ENCODE measurements at regions not wholly inside any gene's neighbourhood (a gene's known extent, or its start where the extent isn't known, plus 50 kb on each side); places are given as distances from the start of the nearest gene placed in this dataset.

- TF ChIP-seq POLR2A (IDR thresholded peaks at IDR 0.05) (no peak), EP300 (IDR thresholded peaks at IDR 0.05) (no peak), POLR2AphosphoS5 (IDR thresholded peaks at IDR 0.05) (no peak)
Measured at GRCh38 chr4:59222221-59222620, 1977.9 kb upstream of the ADGRL3 start.
